Activated CD4-positive, alpha-beta T cell treated with anti-CD3 and anti-CD28 coated beads, Interleukin-2, amount 10 ng/mL, durations not matched to agents 24 days and 14 days (primary cell): ENCODE measurements at regions not wholly inside any gene's neighbourhood (a gene's known extent, or its start where the extent isn't known, plus 50 kb on each side); places are given as distances from the start of the nearest gene placed in this dataset.

Experiments
- DNase-seq: peaks from one replicate; pipeline ENCODE4 v3.0.0; 2022
- H3K27ac Mint-ChIP-seq: one replicate; pipeline ENCODE4 v1.8.0; 2022; ENCODE audit warnings: mild to moderate bottlenecking, mixed read lengths
- H3K27me3 Mint-ChIP-seq: one replicate; pipeline ENCODE4 v1.8.0; 2022; ENCODE audit warnings: mixed read lengths
- H3K36me3 Mint-ChIP-seq: one replicate; pipeline ENCODE4 v1.8.0; 2022; ENCODE audit warnings: low read depth, mild to moderate bottlenecking, mixed read lengths
- H3K4me1 Mint-ChIP-seq: one replicate; pipeline ENCODE4 v1.8.0; 2021; ENCODE audit warnings: mixed read lengths
- H3K4me3 Mint-ChIP-seq: one replicate; pipeline ENCODE4 v1.8.0; 2022; ENCODE audit warnings: mild to moderate bottlenecking, moderate library complexity, mixed read lengths
- H3K9me3 Mint-ChIP-seq: one replicate; pipeline ENCODE4 v1.8.0; 2021; ENCODE audit warnings: mixed read lengths
- intact Hi-C: fragments of 100-400 bp; cut with micrococcal nuclease; formaldehyde crosslinking; loops from one replicate; pipeline ENCODE4 v1.15.1; 2023

- intact Hi-C loops, result no loop called here
- Mint-ChIP-seq H3K27me3 (peaks cover 7% of the 10 kb centered on the region), H3K9me3 (no peaks in the 10 kb centered on the region)
Observed at GRCh38 chr14:36083317-36083716, 93.2 kb downstream of the PTCSC3 start.

GRCh38 chr14:36078080-36078479 lies 98.4 kb downstream of the PTCSC3 start:
- no peak overlapping the region for H3K4me3 Mint-ChIP-seq
- H3K9me3 Mint-ChIP-seq, result no peaks in the 10 kb centered on the region
- H3K4me1 Mint-ChIP-seq, result no peaks in the 10 kb centered on the region
- intact Hi-C loops, result no loop called here
- no peak for DNase-seq
- H3K27ac Mint-ChIP-seq, result no peak overlapping the region
- H3K36me3 Mint-ChIP-seq, result no peaks in the 10 kb centered on the region
- H3K27me3 Mint-ChIP-seq, result peaks cover 11% of the 10 kb centered on the region

More at GRCh38 chr14:36083317-36083716, 93.2 kb downstream of the PTCSC3 start:
- H3K4me1 Mint-ChIP-seq, result no peaks in the 10 kb centered on the region
- no peaks in the 10 kb centered on the region for H3K36me3 Mint-ChIP-seq
- no peak for DNase-seq
- no peak overlapping the region for H3K4me3 Mint-ChIP-seq
- no peak overlapping the region for H3K27ac Mint-ChIP-seq

- intact Hi-C loops, result no loop called here
- H3K9me3 Mint-ChIP-seq, result no peaks in the 10 kb centered on the region
Observed at GRCh38 chr14:36076197-36076596, 100.3 kb downstream of the PTCSC3 start.

GRCh38 chr14:36075203-36075602 lies 101.3 kb downstream of the PTCSC3 start:
- Mint-ChIP-seq H3K27ac (no peak overlapping the region), H3K9me3 (no peaks in the 10 kb centered on the region), H3K4me1 (no peaks in the 10 kb centered on the region), H3K4me3 (no peak overlapping the region), H3K27me3 (peaks cover 15% of the 10 kb centered on the region), H3K36me3 (no peaks in the 10 kb centered on the region)
- no peak for DNase-seq
- intact Hi-C loops, result no loop called here

More at GRCh38 chr14:36076197-36076596, 100.3 kb downstream of the PTCSC3 start:
- Mint-ChIP-seq H3K27me3 (peaks cover 13% of the 10 kb centered on the region), H3K4me3 (no peak overlapping the region), H3K27ac (no peak overlapping the region), H3K4me1 (no peaks in the 10 kb centered on the region), H3K36me3 (no peaks in the 10 kb centered on the region)
- no peak for DNase-seq

- DNase-seq, result no peak
- no peaks in the 10 kb centered on the region for H3K4me1 Mint-ChIP-seq
Observed at GRCh38 chr14:36070720-36071043, 105.8 kb downstream of the PTCSC3 start.

GRCh38 chr14:36070031-36070719 lies 106.3 kb downstream of the PTCSC3 start:
- intact Hi-C loops, result loop anchor here (1.0 kb wide), 1 partner anchor 304 kb away; no protein-coding TSS in a partner anchor
- H3K27me3 Mint-ChIP-seq, result peaks cover 23% of the 10 kb centered on the region
- H3K36me3 Mint-ChIP-seq, result no peaks in the 10 kb centered on the region
- H3K4me1 Mint-ChIP-seq, result no peaks in the 10 kb centered on the region
- H3K4me3 Mint-ChIP-seq, result no peak overlapping the region
- no peak overlapping the region for H3K27ac Mint-ChIP-seq
- DNase-seq, result peak; percentile 78
- no peaks in the 10 kb centered on the region for H3K9me3 Mint-ChIP-seq

More at GRCh38 chr14:36070720-36071043, 105.8 kb downstream of the PTCSC3 start:
- H3K9me3 Mint-ChIP-seq, result no peaks in the 10 kb centered on the region
- no peak overlapping the region for H3K4me3 Mint-ChIP-seq
- H3K36me3 Mint-ChIP-seq, result no peaks in the 10 kb centered on the region
- peaks cover 23% of the 10 kb centered on the region for H3K27me3 Mint-ChIP-seq
- intact Hi-C loops, result loop anchor here (1.0 kb wide), 1 partner anchor 304 kb away; no protein-coding TSS in a partner anchor
- no peak overlapping the region for H3K27ac Mint-ChIP-seq

- Mint-ChIP-seq H3K27me3 (peaks cover 23% of the 10 kb centered on the region), H3K4me1 (no peaks in the 10 kb centered on the region), H3K27ac (no peak overlapping the region), H3K4me3 (no peak overlapping the region), H3K36me3 (no peaks in the 10 kb centered on the region), H3K9me3 (no peaks in the 10 kb centered on the region)
- DNase-seq, result peak; percentile 75
- intact Hi-C loops, result loop anchor here (2.0 kb wide), 1 partner anchor 191 kb away; no protein-coding TSS in a partner anchor
Observed at GRCh38 chr14:36069535-36069900, 107.0 kb downstream of the PTCSC3 start.

- intact Hi-C loops, result loop anchor here (2.0 kb wide), 1 partner anchor 190 kb away; no protein-coding TSS in a partner anchor
Observed at GRCh38 chr14:36068777-36069534, 107.6 kb downstream of the PTCSC3 start.

GRCh38 chr14:36067428-36068187 lies 108.9 kb downstream of the PTCSC3 start:
- intact Hi-C loops, result loop anchor here (2.0 kb wide), 1 partner anchor 189 kb away; no protein-coding TSS in a partner anchor
- no peaks in the 10 kb centered on the region for H3K36me3 Mint-ChIP-seq
- H3K4me3 Mint-ChIP-seq, result no peak overlapping the region
- no peaks in the 10 kb centered on the region for H3K4me1 Mint-ChIP-seq
- H3K27ac Mint-ChIP-seq, result no peak overlapping the region
- H3K27me3 Mint-ChIP-seq, result peaks cover 30% of the 10 kb centered on the region
- DNase-seq, result no peak
- no peaks in the 10 kb centered on the region for H3K9me3 Mint-ChIP-seq

More at GRCh38 chr14:36068777-36069534, 107.6 kb downstream of the PTCSC3 start:
- Mint-ChIP-seq H3K4me3 (no peak overlapping the region), H3K9me3 (no peaks in the 10 kb centered on the region), H3K27me3 (peaks cover 22% of the 10 kb centered on the region), H3K36me3 (no peaks in the 10 kb centered on the region), H3K27ac (no peak overlapping the region), H3K4me1 (no peaks in the 10 kb centered on the region)
- no peak for DNase-seq

- Mint-ChIP-seq H3K36me3 (no peaks in the 10 kb centered on the region), H3K9me3 (no peaks in the 10 kb centered on the region), H3K27ac (no peak overlapping the region), H3K4me3 (no peak overlapping the region), H3K27me3 (peaks cover 35% of the 10 kb centered on the region), H3K4me1 (no peaks in the 10 kb centered on the region)
- no peak for DNase-seq
- intact Hi-C loops, result no loop called here
Observed at GRCh38 chr14:36066636-36067035, 109.9 kb downstream of the PTCSC3 start.

- Mint-ChIP-seq H3K36me3 (no peaks in the 10 kb centered on the region), H3K27ac (no peak overlapping the region), H3K9me3 (no peaks in the 10 kb centered on the region), H3K4me1 (no peaks in the 10 kb centered on the region), H3K4me3 (no peak overlapping the region), H3K27me3 (peaks cover 29% of the 10 kb centered on the region)
- intact Hi-C loops, result no loop called here
- DNase-seq, result no peak
Observed at GRCh38 chr14:36065831-36066230, 110.7 kb downstream of the PTCSC3 start.

- H3K27me3 Mint-ChIP-seq, result peaks cover 20% of the 10 kb centered on the region
- H3K4me3 Mint-ChIP-seq, result no peak overlapping the region
- no peaks in the 10 kb centered on the region for H3K36me3 Mint-ChIP-seq
- no peak overlapping the region for H3K27ac Mint-ChIP-seq
- DNase-seq, result no peak
- no peaks in the 10 kb centered on the region for H3K9me3 Mint-ChIP-seq
- intact Hi-C loops, result no loop called here
- no peaks in the 10 kb centered on the region for H3K4me1 Mint-ChIP-seq
Observed at GRCh38 chr14:36059531-36059930, 117.0 kb downstream of the PTCSC3 start.

GRCh38 chr14:36057452-36058116 lies 118.9 kb downstream of the PTCSC3 start:
- H3K27me3 Mint-ChIP-seq, result peaks cover 12% of the 10 kb centered on the region
- intact Hi-C loops, result no loop called here
- DNase-seq, result no peak
- H3K4me3 Mint-ChIP-seq, result no peak overlapping the region
- H3K4me1 Mint-ChIP-seq, result no peaks in the 10 kb centered on the region
- no peaks in the 10 kb centered on the region for H3K36me3 Mint-ChIP-seq
- no peak overlapping the region for H3K27ac Mint-ChIP-seq
- H3K9me3 Mint-ChIP-seq, result no peaks in the 10 kb centered on the region
